ENCODE measurements at regions not wholly inside any gene's neighbourhood (a gene's known extent, or its start where the extent isn't known, plus 50 kb on each side); places are given as distances from the start of the nearest gene placed in this dataset.

DNA sequence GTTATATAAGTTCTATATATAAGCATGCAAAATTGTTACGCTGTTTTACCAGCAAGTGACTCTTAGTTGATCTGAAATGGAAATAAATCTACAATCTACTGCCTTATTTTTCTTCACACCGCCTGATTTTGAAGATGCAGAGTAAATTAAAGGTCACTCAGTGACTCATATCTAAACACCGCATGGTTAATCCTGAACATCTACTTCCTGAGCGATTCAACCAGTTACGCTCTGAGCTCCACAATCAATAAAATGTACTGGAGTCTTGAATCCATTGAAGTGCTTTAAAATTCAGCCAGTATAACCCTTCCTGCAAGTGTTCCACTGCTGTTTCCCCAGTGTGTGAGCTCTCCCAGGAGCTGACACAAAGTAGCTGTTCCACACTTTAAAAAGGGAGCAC is 192.8 kb downstream of the SLC7A11 start:
- TF ChIP-seq SPI1 (IDR thresholded peaks at IDR 0.05; ENCODE audit: borderline replicate concordance, low read depth) (no peak), POLR2AphosphoS5 (IDR thresholded peaks at IDR 0.05; ENCODE audit: low read depth) (no peak), GABPA (IDR thresholded peaks at IDR 0.05; ENCODE audit: low read depth) (no peak)
- TF ChIP-seq, protein P1, sequence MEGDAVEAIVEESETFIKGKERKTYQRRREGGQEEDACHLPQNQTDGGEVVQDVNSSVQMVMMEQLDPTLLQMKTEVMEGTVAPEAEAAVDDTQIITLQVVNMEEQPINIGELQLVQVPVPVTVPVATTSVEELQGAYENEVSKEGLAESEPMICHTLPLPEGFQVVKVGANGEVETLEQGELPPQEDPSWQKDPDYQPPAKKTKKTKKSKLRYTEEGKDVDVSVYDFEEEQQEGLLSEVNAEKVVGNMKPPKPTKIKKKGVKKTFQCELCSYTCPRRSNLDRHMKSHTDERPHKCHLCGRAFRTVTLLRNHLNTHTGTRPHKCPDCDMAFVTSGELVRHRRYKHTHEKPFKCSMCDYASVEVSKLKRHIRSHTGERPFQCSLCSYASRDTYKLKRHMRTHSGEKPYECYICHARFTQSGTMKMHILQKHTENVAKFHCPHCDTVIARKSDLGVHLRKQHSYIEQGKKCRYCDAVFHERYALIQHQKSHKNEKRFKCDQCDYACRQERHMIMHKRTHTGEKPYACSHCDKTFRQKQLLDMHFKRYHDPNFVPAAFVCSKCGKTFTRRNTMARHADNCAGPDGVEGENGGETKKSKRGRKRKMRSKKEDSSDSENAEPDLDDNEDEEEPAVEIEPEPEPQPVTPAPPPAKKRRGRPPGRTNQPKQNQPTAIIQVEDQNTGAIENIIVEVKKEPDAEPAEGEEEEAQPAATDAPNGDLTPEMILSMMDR (IDR thresholded peaks at IDR 0.05; ENCODE audit: insufficient read depth, low read length): no peak
- TF ChIP-seq, protein P2, sequence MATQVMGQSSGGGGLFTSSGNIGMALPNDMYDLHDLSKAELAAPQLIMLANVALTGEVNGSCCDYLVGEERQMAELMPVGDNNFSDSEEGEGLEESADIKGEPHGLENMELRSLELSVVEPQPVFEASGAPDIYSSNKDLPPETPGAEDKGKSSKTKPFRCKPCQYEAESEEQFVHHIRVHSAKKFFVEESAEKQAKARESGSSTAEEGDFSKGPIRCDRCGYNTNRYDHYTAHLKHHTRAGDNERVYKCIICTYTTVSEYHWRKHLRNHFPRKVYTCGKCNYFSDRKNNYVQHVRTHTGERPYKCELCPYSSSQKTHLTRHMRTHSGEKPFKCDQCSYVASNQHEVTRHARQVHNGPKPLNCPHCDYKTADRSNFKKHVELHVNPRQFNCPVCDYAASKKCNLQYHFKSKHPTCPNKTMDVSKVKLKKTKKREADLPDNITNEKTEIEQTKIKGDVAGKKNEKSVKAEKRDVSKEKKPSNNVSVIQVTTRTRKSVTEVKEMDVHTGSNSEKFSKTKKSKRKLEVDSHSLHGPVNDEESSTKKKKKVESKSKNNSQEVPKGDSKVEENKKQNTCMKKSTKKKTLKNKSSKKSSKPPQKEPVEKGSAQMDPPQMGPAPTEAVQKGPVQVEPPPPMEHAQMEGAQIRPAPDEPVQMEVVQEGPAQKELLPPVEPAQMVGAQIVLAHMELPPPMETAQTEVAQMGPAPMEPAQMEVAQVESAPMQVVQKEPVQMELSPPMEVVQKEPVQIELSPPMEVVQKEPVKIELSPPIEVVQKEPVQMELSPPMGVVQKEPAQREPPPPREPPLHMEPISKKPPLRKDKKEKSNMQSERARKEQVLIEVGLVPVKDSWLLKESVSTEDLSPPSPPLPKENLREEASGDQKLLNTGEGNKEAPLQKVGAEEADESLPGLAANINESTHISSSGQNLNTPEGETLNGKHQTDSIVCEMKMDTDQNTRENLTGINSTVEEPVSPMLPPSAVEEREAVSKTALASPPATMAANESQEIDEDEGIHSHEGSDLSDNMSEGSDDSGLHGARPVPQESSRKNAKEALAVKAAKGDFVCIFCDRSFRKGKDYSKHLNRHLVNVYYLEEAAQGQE (IDR thresholded peaks at IDR 0.05; ENCODE audit: insufficient replicate concordance, low read depth): no peak
- DNase-seq (ENCODE audit: low read depth in 1 of 2, low spot score in 1 of 2): no peak
- no peak overlapping the region for H3K4me3 ChIP-seq (replicated peaks; ENCODE audit: insufficient read depth, low read length)
- H3K27me3 ChIP-seq (ENCODE audit: insufficient read depth, poor library complexity, severe bottlenecking): no peaks in the 10 kb centered on the region
- no peak overlapping the region for H3K27ac ChIP-seq (replicated peaks)

GRCh38 chr4:138047290-138047689 is 194.9 kb downstream of the SLC7A11 start:
- TF ChIP-seq, protein P2 (IDR thresholded peaks at IDR 0.05; ENCODE audit: insufficient replicate concordance, low read depth): no peak
- TF ChIP-seq, protein P1 (IDR thresholded peaks at IDR 0.05; ENCODE audit: insufficient read depth, low read length): no peak
- Histone ChIP-seq H3K27me3 (ENCODE audit: insufficient read depth, poor library complexity, severe bottlenecking) (no peaks in the 10 kb centered on the region), H3K4me3 (replicated peaks; ENCODE audit: insufficient read depth, low read length) (no peak overlapping the region), H3K27ac (replicated peaks) (no peak overlapping the region)
- no peak for DNase-seq (ENCODE audit: low read depth in 1 of 2, low spot score in 1 of 2)

GRCh38 chr4:138045036-138045435 is 197.1 kb downstream of the SLC7A11 start:
- TF ChIP-seq SPI1 (IDR thresholded peaks at IDR 0.05; ENCODE audit: borderline replicate concordance, low read depth) (no peak), GABPA (IDR thresholded peaks at IDR 0.05; ENCODE audit: low read depth) (no peak), POLR2AphosphoS5 (IDR thresholded peaks at IDR 0.05; ENCODE audit: low read depth) (no peak)
- TF ChIP-seq, protein P2 (IDR thresholded peaks at IDR 0.05; ENCODE audit: insufficient replicate concordance, low read depth): no peak
- TF ChIP-seq, protein P1 (IDR thresholded peaks at IDR 0.05; ENCODE audit: insufficient read depth, low read length): no peak
- Histone ChIP-seq H3K4me3 (replicated peaks; ENCODE audit: insufficient read depth, low read length) (no peak overlapping the region), H3K27ac (replicated peaks) (no peak overlapping the region), H3K27me3 (ENCODE audit: insufficient read depth, poor library complexity, severe bottlenecking) (no peaks in the 10 kb centered on the region)
- no peak for DNase-seq (ENCODE audit: low read depth in 1 of 2, low spot score in 1 of 2)
